ENCODE measurements at regions not wholly inside any gene's neighbourhood (a gene's known extent, or its start where the extent isn't known, plus 50 kb on each side); places are given as distances from the start of the nearest gene placed in this dataset.

DNA sequence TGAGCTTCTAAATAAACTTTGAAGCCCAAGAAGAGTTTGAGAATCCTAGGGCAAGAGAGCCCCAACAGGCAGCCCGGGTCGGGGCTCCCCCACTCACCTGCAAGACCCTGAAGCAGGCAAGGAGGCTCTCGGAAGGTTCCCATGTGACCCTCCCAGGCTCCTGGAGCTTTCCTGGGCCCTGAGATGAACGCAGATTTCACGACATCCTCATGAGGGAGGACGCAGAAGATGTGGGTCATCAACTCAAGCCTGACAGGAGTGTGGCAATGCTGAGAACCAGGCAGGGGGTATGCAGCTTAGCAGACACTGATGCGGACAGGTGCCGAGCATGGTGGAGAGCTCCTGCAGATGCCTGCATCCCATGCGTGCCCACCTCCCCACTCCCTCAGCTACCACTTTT, 184.5 kb upstream of the SLC24A3 start:
- H3K4me1 ChIP-seq: no peaks in the 10 kb centered on the region
- H3K27me3 ChIP-seq: no peaks in the 10 kb centered on the region
- no peaks in the 10 kb centered on the region for H3K36me3 ChIP-seq
- H3K9me3 ChIP-seq: peaks cover 0 to 6% of the 10 kb centered on the region in 2 donors
- no peak overlapping the region for H3K4me3 ChIP-seq
- DNase-seq (ENCODE audit: low spot score in 2 of 2): no peak
- no peak for TF ChIP-seq POLR2AphosphoS5 (IDR thresholded peaks at IDR 0.05)
- TF ChIP-seq POLR2A (IDR thresholded peaks at IDR 0.05): no peak
- TF ChIP-seq, protein P1, sequence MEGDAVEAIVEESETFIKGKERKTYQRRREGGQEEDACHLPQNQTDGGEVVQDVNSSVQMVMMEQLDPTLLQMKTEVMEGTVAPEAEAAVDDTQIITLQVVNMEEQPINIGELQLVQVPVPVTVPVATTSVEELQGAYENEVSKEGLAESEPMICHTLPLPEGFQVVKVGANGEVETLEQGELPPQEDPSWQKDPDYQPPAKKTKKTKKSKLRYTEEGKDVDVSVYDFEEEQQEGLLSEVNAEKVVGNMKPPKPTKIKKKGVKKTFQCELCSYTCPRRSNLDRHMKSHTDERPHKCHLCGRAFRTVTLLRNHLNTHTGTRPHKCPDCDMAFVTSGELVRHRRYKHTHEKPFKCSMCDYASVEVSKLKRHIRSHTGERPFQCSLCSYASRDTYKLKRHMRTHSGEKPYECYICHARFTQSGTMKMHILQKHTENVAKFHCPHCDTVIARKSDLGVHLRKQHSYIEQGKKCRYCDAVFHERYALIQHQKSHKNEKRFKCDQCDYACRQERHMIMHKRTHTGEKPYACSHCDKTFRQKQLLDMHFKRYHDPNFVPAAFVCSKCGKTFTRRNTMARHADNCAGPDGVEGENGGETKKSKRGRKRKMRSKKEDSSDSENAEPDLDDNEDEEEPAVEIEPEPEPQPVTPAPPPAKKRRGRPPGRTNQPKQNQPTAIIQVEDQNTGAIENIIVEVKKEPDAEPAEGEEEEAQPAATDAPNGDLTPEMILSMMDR (IDR thresholded peaks at IDR 0.05): no peak
- no peak overlapping the region for H3K27ac ChIP-seq
- intact Hi-C loops (cut with DNase I; ENCODE audit: low total_unique reads): no loop called here

DNA sequence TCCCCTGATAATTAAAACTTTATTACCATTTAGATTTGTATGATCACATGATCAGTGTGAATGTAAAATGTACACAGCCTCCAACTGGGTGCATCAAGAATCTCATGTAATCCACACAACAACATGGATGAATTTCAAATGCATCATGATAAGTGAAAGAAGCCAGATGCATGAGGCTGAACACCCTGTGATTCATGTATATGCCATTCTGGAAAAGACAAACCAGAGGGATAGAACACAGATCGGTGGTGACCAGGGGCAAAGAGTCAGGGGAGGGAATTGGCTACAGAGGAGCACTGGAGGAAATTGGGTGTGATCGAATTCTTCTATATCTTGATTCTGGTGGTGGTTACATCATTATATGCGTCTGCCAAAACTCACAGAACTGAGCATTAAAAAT, 170.7 kb upstream of the SLC24A3 start:
- no peak overlapping the region for H3K4me3 ChIP-seq
- H3K27ac ChIP-seq: no peak overlapping the region
- no peaks in the 10 kb centered on the region for H3K27me3 ChIP-seq
- DNase-seq (ENCODE audit: low spot score in 2 of 2): no peak
- intact Hi-C loops (cut with DNase I; ENCODE audit: low total_unique reads): no loop called here
- H3K4me1 ChIP-seq: no peaks in the 10 kb centered on the region
- H3K36me3 ChIP-seq: no peaks in the 10 kb centered on the region
- no peaks in the 10 kb centered on the region for H3K9me3 ChIP-seq
- no peak for TF ChIP-seq POLR2A (IDR thresholded peaks at IDR 0.05)
- TF ChIP-seq, protein P1 (IDR thresholded peaks at IDR 0.05): no peak
- no peak for TF ChIP-seq POLR2AphosphoS5 (IDR thresholded peaks at IDR 0.05)

DNA sequence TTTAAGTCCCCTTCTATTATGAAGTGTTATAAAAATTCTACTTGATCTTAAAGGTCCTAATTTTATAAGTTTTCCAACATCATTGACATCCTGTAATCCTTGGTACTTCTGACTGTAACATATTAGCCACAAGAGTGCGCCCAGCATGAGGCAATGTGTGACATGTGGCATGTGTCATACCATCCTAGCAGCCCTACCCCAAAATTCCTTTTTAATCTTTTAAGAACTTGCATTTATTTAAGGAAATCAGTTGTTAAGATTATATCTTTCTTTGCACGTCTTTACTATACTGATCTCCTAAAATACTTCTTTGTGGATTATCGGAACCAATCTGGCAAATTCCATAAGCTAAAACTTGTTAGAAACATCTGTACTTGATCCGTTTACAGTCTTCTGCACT, 167.1 kb upstream of the SLC24A3 start:
- Histone ChIP-seq H3K4me3 (no peak overlapping the region), H3K27ac (no peak overlapping the region), H3K36me3 (no peaks in the 10 kb centered on the region), H3K4me1 (peaks cover 0 to 3% of the 10 kb centered on the region in 2 donors), H3K9me3 (no peaks in the 10 kb centered on the region), H3K27me3 (no peaks in the 10 kb centered on the region)
- TF ChIP-seq, protein P1 (IDR thresholded peaks at IDR 0.05): no peak
- TF ChIP-seq POLR2A (IDR thresholded peaks at IDR 0.05) (no peak), POLR2AphosphoS5 (IDR thresholded peaks at IDR 0.05) (no peak)
- intact Hi-C loops (cut with DNase I; ENCODE audit: low total_unique reads): no loop called here
- no peak for DNase-seq (ENCODE audit: low spot score in 2 of 2)

DNA sequence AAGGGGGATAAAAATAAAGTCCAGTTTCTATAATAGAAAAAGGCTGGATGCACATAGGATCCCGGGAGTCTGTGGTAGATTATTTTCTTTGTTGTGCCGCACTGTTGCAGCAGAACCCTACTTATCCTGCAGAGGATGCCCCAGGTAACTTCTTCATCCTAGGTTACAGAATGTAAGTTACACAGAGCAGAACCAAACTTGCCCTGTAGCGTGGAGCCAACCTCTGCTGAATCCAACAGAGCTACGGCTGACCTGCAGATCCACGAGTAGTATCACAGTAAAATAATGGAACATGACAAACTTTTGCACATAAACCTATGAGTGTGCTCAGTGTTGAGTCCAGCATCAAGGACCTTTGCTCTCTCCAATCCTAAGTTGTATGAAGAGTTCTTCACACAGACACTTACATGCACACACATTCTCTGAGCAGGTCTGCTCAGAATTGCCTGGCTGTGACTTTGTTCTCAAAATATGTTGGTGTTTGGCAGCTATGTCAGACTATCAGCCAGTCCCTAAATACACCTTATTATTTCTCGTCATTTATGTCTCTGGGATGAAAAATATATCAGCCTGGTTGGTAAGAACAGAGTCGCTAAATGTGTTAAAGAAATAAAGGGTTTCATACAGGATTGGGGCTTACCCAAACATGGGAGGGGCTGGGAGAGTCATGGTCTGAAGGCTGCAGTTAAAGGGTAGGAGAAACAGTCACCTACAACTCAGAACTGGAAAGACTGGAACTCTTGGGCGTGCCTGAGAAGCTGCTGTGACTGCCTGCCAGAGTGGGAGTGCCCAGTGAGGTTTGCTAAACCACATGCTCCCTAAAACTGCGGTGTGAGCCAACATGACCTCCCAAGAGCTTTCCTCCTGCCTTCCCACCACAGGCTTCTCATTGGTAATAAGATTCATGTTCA, 165.1 kb upstream of the SLC24A3 start:
- intact Hi-C loops (cut with DNase I; ENCODE audit: low total_unique reads): no loop called here
- Histone ChIP-seq H3K9me3 (no peaks in the 10 kb centered on the region), H3K27ac (peak overlapping the region; percentile 37 to 71), H3K4me1 (peaks cover 0 to 3% of the 10 kb centered on the region in 2 donors), H3K36me3 (no peaks in the 10 kb centered on the region), H3K27me3 (no peaks in the 10 kb centered on the region), H3K4me3 (peak overlapping the region in 1 of 3 donors; percentile 15)
- DNase-seq (ENCODE audit: low spot score in 2 of 2): peak; percentile 75 to 76
- TF ChIP-seq, protein P1 (IDR thresholded peaks at IDR 0.05): no peak
- TF ChIP-seq POLR2A (IDR thresholded peaks at IDR 0.05): no peak
- no peak for TF ChIP-seq POLR2AphosphoS5 (IDR thresholded peaks at IDR 0.05)

DNA sequence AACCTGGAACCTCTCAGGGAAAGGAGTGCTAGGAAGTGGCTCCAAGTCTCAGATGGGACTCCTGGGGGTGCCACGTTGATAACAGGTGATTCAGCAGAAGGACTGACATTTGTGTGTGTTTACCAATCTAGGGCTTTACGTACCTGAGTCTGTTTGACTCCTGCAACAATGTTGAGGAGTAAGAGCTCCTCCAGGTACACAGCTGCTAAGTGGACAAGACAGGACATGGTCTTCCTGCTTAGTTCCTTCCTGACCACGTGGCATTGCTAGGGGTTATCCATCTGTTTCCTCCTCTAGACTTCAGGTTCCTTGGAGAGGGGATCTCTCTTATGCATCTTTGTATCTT, 164.5 kb upstream of the SLC24A3 start:
- no peak for TF ChIP-seq POLR2AphosphoS5 (IDR thresholded peaks at IDR 0.05)
- TF ChIP-seq, protein P1 (IDR thresholded peaks at IDR 0.05): no peak
- no peak for TF ChIP-seq POLR2A (IDR thresholded peaks at IDR 0.05)
- Histone ChIP-seq H3K36me3 (no peaks in the 10 kb centered on the region), H3K4me3 (peak overlapping the region in 1 of 3 donors; percentile 15), H3K9me3 (no peaks in the 10 kb centered on the region), H3K27ac (peak overlapping the region; percentile 37 to 62), H3K4me1 (peaks cover 0 to 3% of the 10 kb centered on the region in 2 donors), H3K27me3 (no peaks in the 10 kb centered on the region)
- DNase-seq (ENCODE audit: low spot score in 2 of 2): no peak
- intact Hi-C loops (cut with DNase I; ENCODE audit: low total_unique reads): no loop called here

Data from breast epithelium (tissue), 4 donors.